GM19324 (cell line): ENCODE measurements at regions not wholly inside any gene's neighbourhood (a gene's known extent, or its start where the extent isn't known, plus 50 kb on each side); places are given as distances from the start of the nearest gene placed in this dataset.

Source experiments
- ATAC-seq: cut with Tn5 transposase; IDR thresholded peaks from one replicate; pipeline ENCODE4 v1.9.1; 2021; ENCODE audit warnings: mild to moderate bottlenecking, moderate library complexity; ENCODE audit not compliant: unreplicated experiment, low FRiP score

DNA sequence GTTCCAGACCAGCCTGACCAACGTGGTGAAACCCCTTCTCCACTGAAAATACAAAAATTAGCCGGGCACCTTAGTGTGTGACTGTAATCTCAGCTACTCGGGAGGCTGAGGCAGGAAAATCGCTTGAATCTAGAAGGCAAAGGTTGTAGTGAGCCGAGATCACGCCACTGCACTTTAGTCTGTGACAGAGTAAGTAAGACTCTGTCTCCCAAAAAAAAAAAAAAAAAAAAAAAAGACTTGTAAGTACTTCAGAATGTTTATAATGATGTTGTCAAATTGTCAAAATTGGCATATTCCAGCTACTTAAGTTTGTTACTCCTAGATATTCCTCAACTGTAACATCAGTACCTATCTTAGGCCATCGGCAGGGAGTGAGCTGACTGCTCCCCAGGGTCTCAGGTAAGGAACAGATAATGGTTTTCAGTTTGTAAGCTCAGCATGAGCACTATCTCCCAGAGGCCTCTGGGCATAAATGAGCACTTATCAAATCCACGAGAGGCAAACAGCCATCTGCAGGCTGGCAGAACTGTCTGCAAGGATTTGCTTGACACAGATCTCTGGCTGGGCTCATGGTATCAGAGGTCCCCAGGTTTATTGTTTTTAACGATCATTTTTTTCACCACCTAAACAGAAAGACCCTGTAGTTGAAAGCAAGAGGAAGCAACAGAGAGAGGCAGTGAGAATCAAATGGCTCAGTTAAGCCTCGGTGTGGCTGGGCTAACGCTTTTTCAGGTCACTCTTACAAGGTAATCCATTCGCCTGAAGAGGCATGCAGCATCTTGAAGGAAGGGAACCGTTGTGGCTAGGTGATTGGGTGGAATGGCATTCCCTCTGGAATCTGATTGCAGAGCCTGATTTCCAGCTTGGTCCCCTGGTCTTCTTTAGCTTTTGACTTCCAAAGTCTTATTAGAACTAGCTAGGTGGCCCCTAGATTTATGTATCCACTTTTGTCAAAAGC lies 115.9 kb downstream of the LY86 start:
- ATAC-seq = no peak

DNA sequence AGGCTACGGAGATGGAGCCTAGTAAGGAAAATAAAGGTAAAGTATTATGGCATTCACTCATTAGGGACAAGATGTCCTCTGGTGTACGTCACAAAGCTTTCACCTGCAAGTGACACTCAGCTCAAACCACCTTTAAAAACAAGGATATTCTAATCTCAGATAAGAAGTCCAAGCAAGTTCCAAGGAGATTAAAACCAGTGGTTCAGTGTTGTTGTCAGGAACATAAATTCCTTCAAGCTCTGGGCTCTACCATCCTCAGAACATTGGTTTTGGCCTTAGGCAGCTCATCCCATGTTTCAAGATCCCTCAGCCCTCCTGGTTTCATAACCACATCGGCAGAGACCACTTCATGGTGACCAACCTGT lies 116.5 kb downstream of the LY86 start:
- ATAC-seq = no peak

GRCh38 chr6:6705915-6706675 lies 117.6 kb downstream of the LY86 start:
- no peak for ATAC-seq

DNA sequence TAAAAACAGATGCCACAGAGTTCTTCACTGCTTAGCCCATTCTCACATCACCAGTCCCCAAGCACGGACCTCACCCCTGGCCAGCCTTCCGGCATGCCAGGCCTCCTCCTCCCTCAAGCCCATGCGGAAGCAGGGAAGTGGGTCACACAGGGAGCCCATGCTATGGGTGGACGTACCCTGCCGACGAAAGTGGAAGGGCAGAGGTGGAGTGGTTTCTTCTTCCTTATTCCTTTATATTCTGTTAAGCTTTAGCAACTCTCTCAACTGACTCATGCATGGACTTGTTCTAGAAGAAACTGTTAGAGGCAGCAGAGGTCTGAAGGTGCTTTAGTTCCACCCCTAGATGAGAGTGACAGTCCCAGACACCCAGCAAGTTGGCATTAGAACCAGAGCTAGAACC lies 118.6 kb downstream of the LY86 start:
- ATAC-seq = no peak

- ATAC-seq = no peak
Observed at GRCh38 chr6:6709106-6709505, 120.6 kb downstream of the LY86 start.

DNA sequence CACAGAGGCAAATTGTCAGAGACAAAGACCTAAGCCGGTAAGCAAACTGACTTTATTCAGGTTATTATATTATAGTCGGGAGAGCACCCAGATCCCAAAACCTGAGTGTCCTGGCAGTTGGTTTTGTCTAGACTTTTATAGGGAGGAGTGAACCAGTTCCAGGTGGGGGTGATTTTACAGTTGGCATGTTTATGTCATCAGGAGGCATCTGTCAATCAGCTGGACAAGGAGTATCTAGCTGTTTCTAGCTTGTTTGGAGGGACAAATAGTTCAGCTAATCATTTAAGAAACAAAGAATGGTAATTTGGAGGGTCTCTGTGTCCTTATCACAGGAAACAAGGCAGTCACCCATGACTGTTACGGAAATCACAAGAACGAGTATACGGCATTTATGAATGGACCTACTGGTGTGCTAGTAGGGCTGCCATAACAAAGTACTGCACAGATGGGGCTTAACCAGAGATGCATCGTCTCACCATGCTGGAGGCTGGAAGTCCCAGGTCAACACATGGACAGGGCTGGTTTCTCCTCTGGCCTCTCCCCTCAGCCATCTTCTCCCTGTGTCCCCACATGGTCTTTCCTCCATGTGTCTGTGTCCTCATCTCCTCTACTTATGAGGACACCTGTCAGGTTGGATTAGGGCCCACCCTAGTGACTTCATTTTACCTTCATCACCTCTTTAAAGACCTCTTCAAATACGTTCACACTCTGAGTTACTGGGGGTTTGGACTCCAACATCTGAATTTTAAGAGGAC lies 122.7 kb downstream of the LY86 start:
- no peak for ATAC-seq

GRCh38 chr6:6711832-6712448 lies 123.4 kb downstream of the LY86 start:
- ATAC-seq = no peak

GRCh38 chr6:6712449-6713403 lies 124.2 kb downstream of the LY86 start:
- no peak for ATAC-seq

- ATAC-seq = no peak
Observed at GRCh38 chr6:6713657-6714056, 125.1 kb downstream of the LY86 start.

GRCh38 chr6:6714118-6714897 lies 125.8 kb downstream of the LY86 start:
- no peak for ATAC-seq

- ATAC-seq = no peak
Observed at GRCh38 chr6:6714953-6715352, 126.4 kb downstream of the LY86 start.

DNA sequence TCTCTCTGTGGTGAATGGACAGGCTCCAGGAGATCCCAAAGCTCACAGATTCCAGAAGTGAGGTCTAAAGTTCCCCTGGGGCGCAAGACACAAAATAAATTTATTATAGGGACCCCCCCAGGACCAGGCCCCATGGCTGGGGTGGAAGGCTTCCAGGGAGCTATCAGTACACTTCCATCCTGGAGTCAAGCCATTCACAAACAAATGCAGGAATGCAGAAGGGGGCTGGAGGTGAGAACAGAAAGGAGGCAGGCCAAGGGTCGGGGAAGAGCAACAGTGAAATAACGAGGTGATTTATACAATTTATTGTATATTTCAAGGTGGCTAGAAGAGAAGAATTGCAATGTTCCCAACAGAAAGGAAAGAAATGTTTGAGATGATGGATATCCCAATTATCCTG lies 126.9 kb downstream of the LY86 start:
- no peak for ATAC-seq

GRCh38 chr6:6716998-6717763 lies 128.7 kb downstream of the LY86 start:
- ATAC-seq = no peak

- no peak for ATAC-seq
Observed at GRCh38 chr6:6717953-6718352, 129.4 kb downstream of the LY86 start.

GRCh38 chr6:6721606-6722005 lies 133.1 kb downstream of the LY86 start:
- no peak for ATAC-seq

- no peak for ATAC-seq
Observed at GRCh38 chr6:6722195-6722594, 133.7 kb downstream of the LY86 start.

DNA sequence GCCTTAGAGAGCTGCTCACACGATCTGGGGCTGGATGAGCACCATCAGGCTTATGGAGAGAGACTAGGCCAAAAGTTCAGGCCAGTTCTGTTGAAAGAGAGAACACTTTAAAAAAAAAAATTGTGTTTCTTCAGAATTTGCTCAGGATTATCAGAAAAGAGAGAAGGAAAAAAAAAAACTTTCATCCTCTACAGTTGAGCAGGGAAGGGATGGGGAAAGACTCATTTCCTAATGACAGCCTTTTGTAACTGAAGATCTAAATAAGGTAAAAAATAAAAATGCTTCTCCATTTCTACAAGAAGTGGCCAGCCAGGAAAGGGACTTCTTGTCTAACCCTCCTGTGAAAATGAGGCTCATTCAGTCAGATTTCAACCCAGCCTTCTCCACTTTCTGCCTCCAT lies 134.8 kb downstream of the LY86 start:
- no peak for ATAC-seq

- ATAC-seq = no peak
Observed at GRCh38 chr6:6723921-6724538, 135.5 kb downstream of the LY86 start.
